ENCODE measurements at regions not wholly inside any gene's neighbourhood (a gene's known extent, or its start where the extent isn't known, plus 50 kb on each side); places are given as distances from the start of the nearest gene placed in this dataset.

DNA sequence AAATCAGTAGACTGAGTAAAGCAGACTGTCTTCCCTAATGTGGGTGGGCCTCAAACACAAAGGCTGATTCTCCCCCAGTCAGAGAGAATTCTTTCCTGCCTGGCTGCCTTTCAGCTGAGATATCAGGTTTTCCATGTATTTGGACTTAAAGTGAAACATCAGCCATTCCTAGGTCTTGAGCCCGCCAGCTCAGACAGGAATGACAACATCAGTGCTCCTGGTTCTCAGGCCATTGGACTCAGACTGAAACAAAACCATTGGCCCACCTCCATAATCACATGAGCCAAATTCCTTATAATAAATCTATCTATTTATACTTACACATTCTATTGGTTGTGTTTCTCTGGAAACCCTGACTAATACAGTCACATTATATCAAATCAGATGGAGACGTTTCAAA, 56.7 kb upstream of the CLPB start:
- Mint-ChIP-seq H3K4me3 (ENCODE audit: unreplicated experiment) (no peak overlapping the region), H3K9me3 (ENCODE audit: unreplicated experiment) (no peaks in the 10 kb centered on the region), H3K27me3 (ENCODE audit: insufficient read depth, unreplicated experiment) (peaks cover 4% of the 10 kb centered on the region), H3K36me3 (ENCODE audit: insufficient read depth, unreplicated experiment) (no peaks in the 10 kb centered on the region), H3K4me1 (ENCODE audit: low read depth, unreplicated experiment) (no peaks in the 10 kb centered on the region), H3K27ac (ENCODE audit: unreplicated experiment) (no peak overlapping the region)
- Histone ChIP-seq H3K4me3 (ENCODE audit: low read depth, low read length) (no peak overlapping the region), H3K9me3 (no peaks in the 10 kb centered on the region), H3K27me3 (replicated peaks; ENCODE audit: control insufficient read depth, insufficient read depth, low read length) (no peaks in the 10 kb centered on the region), H3K36me3 (ENCODE audit: control insufficient read depth, insufficient read depth, low read length) (no peaks in the 10 kb centered on the region), H3K4me1 (no peaks in the 10 kb centered on the region)
- TF ChIP-seq, protein P1, sequence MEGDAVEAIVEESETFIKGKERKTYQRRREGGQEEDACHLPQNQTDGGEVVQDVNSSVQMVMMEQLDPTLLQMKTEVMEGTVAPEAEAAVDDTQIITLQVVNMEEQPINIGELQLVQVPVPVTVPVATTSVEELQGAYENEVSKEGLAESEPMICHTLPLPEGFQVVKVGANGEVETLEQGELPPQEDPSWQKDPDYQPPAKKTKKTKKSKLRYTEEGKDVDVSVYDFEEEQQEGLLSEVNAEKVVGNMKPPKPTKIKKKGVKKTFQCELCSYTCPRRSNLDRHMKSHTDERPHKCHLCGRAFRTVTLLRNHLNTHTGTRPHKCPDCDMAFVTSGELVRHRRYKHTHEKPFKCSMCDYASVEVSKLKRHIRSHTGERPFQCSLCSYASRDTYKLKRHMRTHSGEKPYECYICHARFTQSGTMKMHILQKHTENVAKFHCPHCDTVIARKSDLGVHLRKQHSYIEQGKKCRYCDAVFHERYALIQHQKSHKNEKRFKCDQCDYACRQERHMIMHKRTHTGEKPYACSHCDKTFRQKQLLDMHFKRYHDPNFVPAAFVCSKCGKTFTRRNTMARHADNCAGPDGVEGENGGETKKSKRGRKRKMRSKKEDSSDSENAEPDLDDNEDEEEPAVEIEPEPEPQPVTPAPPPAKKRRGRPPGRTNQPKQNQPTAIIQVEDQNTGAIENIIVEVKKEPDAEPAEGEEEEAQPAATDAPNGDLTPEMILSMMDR (IDR thresholded peaks at IDR 0.05; ENCODE audit: insufficient read depth in 1 of 2, low read depth in 1 of 2, low read length in 1 of 2, severe bottlenecking in 1 of 2, unreplicated experiment in 1 of 2), result no peak
- BruUV-seq (replicated peaks), result no TSS peak
- DNase-seq, result no peak
- ChIA-PET POLR2A (no interaction called here), CTCF (no interaction called here)
- intact Hi-C loops (cut with micrococcal nuclease; ENCODE audit: unreplicated experiment), result no loop called here

Measured in Caco-2 (cell line).